HepG2 (cell line): ENCODE measurements at regions not wholly inside any gene's neighbourhood (a gene's known extent, or its start where the extent isn't known, plus 50 kb on each side); places are given as distances from the start of the nearest gene placed in this dataset.

Experiments
- E2F2 ChIP-seq: sonication (generic); formaldehyde crosslinking; IDR thresholded peaks from 2 replicates; pipeline ENCODE4 v1.4.0; 2020; ENCODE audit warnings: missing genetic modification reagents, borderline replicate concordance
- ETV6 ChIP-seq: sonication (generic); formaldehyde crosslinking; conservative IDR thresholded peaks from 2 replicates; pipeline ENCODE4 v1.4.0; 2020; ENCODE audit warnings: missing genetic modification reagents
- ISL2 ChIP-seq: sonication (generic); formaldehyde crosslinking; IDR thresholded peaks from 2 replicates; pipeline ENCODE4 v1.5.0; 2020; ENCODE audit warnings: missing genetic modification reagents
- KLF13 ChIP-seq: sonication (generic); formaldehyde crosslinking; IDR thresholded peaks from 2 replicates; pipeline ENCODE4 v1.4.0; 2020; ENCODE audit warnings: mild to moderate bottlenecking, missing genetic modification reagents
- MAZ ChIP-seq, 2 experiments: sonication (generic) in 1 of 2; formaldehyde crosslinking in 1 of 2; IDR thresholded peaks; 2 replicates each; pipeline versions ENCODE4 v1.5.0 to v1.6.1; 2012 to 2020; ENCODE audit warnings: low read depth in 2 of 2, mild to moderate bottlenecking in 2 of 2, borderline replicate concordance in 1 of 2, improper control_type of control experiment in 1 of 2, low read length in 1 of 2, missing genetic modification reagents in 1 of 2, moderate library complexity in 1 of 2
- MIXL1 ChIP-seq: IDR thresholded peaks from 2 replicates; pipeline ENCODE4 v1.6.1; 2016
- MTA1 ChIP-seq: sonication (generic); formaldehyde crosslinking; IDR thresholded peaks from 2 replicates; pipeline ENCODE4 v1.4.0; 2020; ENCODE audit warnings: missing genetic modification reagents, mild to moderate bottlenecking, borderline replicate concordance
- MXD4 ChIP-seq: IDR thresholded peaks from 2 replicates; pipeline ENCODE4 v1.6.1; 2016; ENCODE audit warnings: mild to moderate bottlenecking, missing biosample characterization, missing genetic modification reagents
- MXI1 ChIP-seq: IDR thresholded peaks from 3 replicates; pipeline ENCODE4 v1.6.1; 2012; ENCODE audit warnings: low read depth, low read length, inconsistent platforms, borderline replicate concordance
- RARG ChIP-seq: sonication (generic); formaldehyde crosslinking; IDR thresholded peaks from 2 replicates; pipeline ENCODE4 v1.4.0; 2020; ENCODE audit warnings: low read depth, mild to moderate bottlenecking, missing genetic modification reagents
- SKIL ChIP-seq: sonication (generic); formaldehyde crosslinking; IDR thresholded peaks from 2 replicates; pipeline ENCODE4 v1.8.0; 2022; ENCODE audit warnings: missing genetic modification reagents, mild to moderate bottlenecking, moderate library complexity, borderline replicate concordance
- SMAD9 ChIP-seq: sonication (generic); formaldehyde crosslinking; IDR thresholded peaks from 2 replicates; pipeline ENCODE4 v1.5.1; 2020; ENCODE audit warnings: mild to moderate bottlenecking, missing genetic modification reagents
- TP53 ChIP-seq: sonication (generic); formaldehyde crosslinking; conservative IDR thresholded peaks from 2 replicates; pipeline ENCODE4 v1.4.0; 2020; ENCODE audit warnings: missing genetic modification reagents
- ZMYM2 ChIP-seq: sonication (generic); formaldehyde crosslinking; IDR thresholded peaks from 2 replicates; pipeline ENCODE4 v1.8.0; 2022; ENCODE audit warnings: mild to moderate bottlenecking, missing genetic modification reagents
- ZNF263 ChIP-seq: sonication (generic); formaldehyde crosslinking; IDR thresholded peaks from 2 replicates; pipeline ENCODE4 v1.4.0; 2020; ENCODE audit warnings: missing genetic modification reagents
- ZNF44 ChIP-seq: sonication (generic); formaldehyde crosslinking; IDR thresholded peaks from 2 replicates; pipeline ENCODE4 v1.5.1; 2020; ENCODE audit warnings: mild to moderate bottlenecking, missing genetic modification reagents
- ZNF609 ChIP-seq: sonication (generic); formaldehyde crosslinking; IDR thresholded peaks from 2 replicates; pipeline ENCODE4 v1.4.0; 2020; ENCODE audit warnings: mild to moderate bottlenecking, missing genetic modification reagents, borderline replicate concordance
- ZSCAN30 ChIP-seq: sonication (generic); formaldehyde crosslinking; IDR thresholded peaks from 2 replicates; pipeline ENCODE4 v1.5.0; 2020; ENCODE audit warnings: mild to moderate bottlenecking, missing genetic modification reagents
- TF ChIP-seq, protein P1 (sequence below): IDR thresholded peaks from 2 replicates; pipeline ENCODE4 v1.6.1; 2018; ENCODE audit warnings: missing genetic modification reagents, mild to moderate bottlenecking, missing compliant biosample characterization

- no peak for TF ChIP-seq TP53 (CRISPR knock-in tag)
- TF ChIP-seq ZNF609 (CRISPR knock-in tag): peak; percentile 40; the same call in 1 of the 2 replicates
- TF ChIP-seq ZNF263 (CRISPR knock-in tag): peak; percentile 67
- TF ChIP-seq E2F2 (CRISPR knock-in tag): no peak
- TF ChIP-seq, protein P1, sequence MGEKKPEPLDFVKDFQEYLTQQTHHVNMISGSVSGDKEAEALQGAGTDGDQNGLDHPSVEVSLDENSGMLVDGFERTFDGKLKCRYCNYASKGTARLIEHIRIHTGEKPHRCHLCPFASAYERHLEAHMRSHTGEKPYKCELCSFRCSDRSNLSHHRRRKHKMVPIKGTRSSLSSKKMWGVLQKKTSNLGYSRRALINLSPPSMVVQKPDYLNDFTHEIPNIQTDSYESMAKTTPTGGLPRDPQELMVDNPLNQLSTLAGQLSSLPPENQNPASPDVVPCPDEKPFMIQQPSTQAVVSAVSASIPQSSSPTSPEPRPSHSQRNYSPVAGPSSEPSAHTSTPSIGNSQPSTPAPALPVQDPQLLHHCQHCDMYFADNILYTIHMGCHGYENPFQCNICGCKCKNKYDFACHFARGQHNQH (CRISPR knock-in tag): peak; percentile 65; the same call in 1 of the 2 replicates
- TF ChIP-seq ZMYM2 (CRISPR knock-in tag): no peak
- peak; percentile 33; the same call in 1 of the 3 replicates for TF ChIP-seq MXI1
- no peak for TF ChIP-seq MTA1 (CRISPR knock-in tag)
- no peak for TF ChIP-seq SKIL (CRISPR knock-in tag)
- peak; percentile 81 for TF ChIP-seq MIXL1
- no peak for TF ChIP-seq ETV6 (CRISPR knock-in tag)
- TF ChIP-seq MXD4 (CRISPR knock-in tag): no peak
- no peak for TF ChIP-seq SMAD9 (CRISPR knock-in tag)
- no peak for TF ChIP-seq RARG (CRISPR knock-in tag)
- peak; percentile 91 for TF ChIP-seq ISL2 (CRISPR knock-in tag)
- TF ChIP-seq ZNF44 (CRISPR knock-in tag): no peak
- TF ChIP-seq ZSCAN30 (CRISPR knock-in tag): no peak
- TF ChIP-seq MAZ (IDR thresholded peaks at IDR 0.05; ENCODE audit: borderline replicate concordance, low read depth, low read length): 0 out of 2 replicates have a peak, but pooled peaks have one; percentile 32
- TF ChIP-seq MAZ (CRISPR knock-in tag; IDR thresholded peaks at IDR 0.05; ENCODE audit: low read depth): no peak
- no peak for TF ChIP-seq KLF13 (CRISPR knock-in tag)
Observed at GRCh38 chr5:6900247-6901227, 187.3 kb downstream of the TENT4A start (continued).
